Activated CD4-positive, alpha-beta T cell treated with anti-CD3 and anti-CD28 coated beads for 4 hours (primary cell): ENCODE measurements at regions not wholly inside any gene's neighbourhood (a gene's known extent, or its start where the extent isn't known, plus 50 kb on each side); places are given as distances from the start of the nearest gene placed in this dataset.

Source experiments
- DNase-seq, 2 donors: peaks; one replicate each; pipeline ENCODE4 v3.0.0-alpha.2; 2020

DNA sequence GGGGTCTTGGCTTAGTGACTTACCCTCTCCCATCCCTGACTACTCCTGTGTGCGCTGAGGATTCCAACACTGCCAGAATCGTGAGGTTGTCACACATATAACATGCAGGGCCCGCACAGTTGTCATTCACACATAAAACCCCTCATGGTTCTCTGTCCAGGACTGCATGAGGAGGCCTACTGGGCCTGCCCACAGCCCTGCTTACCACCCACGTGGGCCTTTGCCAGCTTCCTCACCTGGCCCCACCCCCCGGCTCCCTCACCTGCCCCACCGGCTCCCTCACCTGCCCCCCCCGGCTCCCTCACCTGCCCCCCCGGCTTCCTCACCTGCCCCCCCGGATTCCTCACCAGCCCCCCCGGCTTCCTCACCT lies 197.2 kb downstream of the TEX29 start:
- no peak for DNase-seq

DNA sequence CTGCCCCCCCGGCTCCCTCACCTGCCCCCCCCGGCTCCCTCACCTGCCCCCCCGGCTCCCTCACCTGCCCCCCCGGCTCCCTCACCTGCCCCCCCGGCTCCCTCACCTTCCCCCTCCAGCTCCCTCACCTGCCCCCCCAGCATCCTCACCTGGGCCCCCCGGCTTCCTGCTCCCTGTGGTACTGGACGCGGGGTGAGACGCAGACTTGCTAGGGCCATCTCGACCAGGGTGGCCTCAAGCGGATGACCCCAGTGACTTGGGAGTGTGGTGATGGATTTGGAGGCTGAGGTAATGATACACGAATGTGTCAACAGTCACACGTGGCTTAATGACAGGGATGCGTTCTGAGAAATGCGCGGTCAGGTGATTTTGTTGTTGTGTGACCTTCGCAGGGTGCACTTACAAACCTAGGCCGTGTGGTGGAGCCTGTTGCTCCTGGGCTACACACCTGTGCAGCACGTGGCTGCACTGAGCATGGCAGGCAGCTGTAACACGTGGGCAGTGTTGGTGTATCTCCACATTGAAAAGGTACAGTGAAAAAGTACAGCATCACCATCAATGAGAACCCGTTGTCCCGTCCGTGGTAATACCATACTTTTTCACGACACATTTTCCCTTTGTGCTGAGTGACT lies 197.8 kb downstream of the TEX29 start:
- DNase-seq = no peak

DNA sequence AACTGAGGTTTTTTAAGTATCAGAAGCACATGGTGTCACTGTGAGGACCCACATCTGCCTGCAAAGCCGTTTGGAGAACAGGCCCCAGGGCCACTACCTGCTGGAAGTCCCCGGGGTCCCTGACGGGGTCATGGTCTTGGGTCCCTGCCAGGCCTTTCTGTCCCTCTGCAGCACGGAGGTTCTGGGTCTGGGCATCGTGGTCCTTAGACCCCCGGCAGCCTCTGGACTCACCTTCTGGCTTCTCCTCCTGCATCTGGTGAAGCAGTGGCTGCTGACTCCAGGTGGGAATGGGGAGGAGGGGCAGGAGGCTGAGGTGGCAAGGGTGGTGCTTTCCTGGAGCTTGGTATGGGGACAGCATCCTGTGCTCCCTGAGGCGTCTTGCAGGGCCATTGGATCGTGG lies 198.6 kb downstream of the TEX29 start:
- no peak for DNase-seq

DNA sequence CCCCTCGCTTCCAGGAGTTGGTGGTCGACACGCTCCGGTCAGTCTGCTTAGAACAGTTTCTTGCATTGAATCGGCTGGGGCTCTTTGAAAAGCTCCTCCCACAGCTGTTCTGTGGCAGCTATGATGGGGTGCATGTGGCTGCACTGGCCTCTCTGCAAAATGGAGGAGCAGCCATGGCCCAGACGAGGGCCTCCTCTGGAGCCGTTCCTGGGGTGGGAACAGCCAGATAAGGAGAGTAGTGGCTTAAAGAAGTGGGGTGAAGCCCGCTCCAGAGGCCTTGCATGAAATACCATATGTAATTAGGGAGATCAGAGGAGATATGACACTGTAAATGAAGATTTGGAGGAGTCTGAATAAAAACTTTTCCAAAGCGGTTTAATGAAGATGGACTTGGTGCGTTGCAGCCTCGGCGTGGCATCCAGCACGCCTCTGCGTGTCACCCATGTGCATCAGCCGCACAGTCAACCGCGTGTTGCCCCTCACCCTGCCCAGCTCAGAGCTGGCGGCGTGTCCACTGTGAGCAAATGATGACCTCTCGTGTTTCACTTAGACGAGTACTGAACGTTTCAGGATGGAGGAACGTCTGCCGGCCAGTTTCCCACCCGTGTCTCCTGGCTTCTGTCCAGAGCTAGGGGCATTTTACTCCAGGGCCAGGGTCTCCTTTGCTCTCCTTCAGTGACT lies 199.2 kb downstream of the TEX29 start:
- DNase-seq = no peak

DNA sequence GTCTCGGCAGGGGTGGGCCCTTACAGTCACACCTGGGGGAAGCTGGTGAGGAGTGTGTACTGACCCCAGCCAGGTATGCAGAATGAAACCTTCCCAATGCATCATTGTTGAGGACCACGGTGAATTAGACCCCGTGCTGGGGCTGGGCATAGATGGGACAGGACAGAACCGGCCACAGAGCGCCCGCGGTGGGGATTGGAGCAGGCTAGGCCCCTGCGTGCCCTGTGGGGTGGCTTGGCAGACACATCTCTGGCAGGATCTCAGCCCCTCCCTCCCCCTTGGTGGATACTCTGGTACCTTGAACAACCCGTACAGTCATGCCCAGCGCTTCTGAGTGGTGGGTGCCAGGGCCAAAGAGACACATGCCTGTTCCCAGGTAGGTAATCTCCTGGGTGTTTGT lies 200.6 kb downstream of the TEX29 start:
- no peak for DNase-seq

DNA sequence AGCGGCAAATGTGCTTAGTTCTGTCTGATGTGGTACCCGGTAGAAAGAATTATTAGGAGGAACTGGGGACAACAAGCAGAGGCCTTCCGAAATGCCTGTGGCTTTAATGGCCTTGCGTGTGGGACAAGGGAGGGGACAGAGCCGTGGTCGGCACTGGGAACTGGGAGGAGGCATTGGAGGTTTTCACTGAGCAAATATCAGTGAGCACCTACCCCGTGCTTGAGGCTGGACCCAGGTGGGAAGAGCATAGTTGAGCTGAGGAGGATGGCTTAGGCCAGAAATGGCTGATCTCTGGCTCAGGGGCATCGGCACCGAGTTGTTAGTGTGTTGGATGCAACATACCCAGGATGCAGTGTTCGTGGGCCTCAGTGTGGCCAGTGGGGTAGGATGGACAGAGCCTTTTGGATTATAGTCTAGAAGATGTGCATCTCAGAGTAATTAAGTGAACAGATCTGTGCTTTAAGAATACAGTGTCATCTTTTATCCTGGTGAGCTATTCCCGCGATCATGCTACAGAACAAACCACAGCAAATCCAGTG lies 201.3 kb downstream of the TEX29 start:
- DNase-seq = no peak

DNA sequence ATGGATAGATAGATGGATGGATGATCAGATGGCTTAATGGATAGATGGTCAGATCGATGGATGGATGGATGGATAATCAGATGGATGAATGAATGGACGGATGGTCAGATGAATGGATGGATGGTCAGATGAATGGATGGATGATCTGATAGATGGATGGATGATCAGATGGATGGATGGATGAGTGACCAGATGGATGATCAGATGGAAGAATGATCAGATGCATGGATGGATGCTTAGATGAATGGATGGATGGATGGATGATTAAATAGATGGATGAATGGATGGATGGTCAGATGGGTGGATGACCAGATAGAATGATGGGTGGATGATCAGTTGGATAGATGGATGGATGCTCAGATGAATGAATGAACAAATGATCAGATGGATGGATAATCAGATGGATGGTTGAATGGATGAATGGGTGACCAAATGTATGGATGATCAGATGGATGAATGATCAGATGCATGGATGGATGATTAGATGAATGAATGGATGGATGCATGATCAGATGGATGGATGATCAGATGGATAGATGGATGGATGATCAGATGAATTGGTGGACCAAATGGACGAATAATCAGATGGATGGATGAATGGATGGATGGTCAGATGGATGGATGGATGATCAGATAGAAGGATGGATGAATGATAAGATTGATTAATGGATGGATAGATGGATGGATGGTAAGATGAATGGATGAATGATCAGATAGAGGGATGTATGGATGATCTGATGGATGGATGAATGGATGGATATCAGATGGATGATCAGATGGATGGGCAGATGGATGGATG lies 205.1 kb downstream of the TEX29 start:
- no peak for DNase-seq

DNA sequence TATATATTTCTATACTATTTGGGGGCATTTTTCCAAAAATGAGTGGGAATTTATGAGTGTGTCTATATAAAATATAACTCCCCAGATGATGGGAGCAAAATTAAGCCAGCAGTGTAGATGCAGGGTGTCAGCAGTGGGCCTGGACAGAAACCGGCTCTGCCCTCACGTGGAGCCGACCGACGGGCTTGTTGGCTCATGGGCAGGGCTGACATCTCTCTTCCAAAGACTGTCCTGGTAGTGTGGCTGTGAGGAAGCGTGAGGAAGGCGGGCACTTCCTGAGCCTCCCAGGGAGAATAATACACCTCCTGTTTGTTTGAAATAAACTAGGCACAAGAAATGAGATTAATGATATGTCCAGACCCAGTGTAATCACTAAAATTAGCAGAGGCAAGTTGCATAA lies 206.5 kb downstream of the TEX29 start:
- DNase-seq = no peak

DNA sequence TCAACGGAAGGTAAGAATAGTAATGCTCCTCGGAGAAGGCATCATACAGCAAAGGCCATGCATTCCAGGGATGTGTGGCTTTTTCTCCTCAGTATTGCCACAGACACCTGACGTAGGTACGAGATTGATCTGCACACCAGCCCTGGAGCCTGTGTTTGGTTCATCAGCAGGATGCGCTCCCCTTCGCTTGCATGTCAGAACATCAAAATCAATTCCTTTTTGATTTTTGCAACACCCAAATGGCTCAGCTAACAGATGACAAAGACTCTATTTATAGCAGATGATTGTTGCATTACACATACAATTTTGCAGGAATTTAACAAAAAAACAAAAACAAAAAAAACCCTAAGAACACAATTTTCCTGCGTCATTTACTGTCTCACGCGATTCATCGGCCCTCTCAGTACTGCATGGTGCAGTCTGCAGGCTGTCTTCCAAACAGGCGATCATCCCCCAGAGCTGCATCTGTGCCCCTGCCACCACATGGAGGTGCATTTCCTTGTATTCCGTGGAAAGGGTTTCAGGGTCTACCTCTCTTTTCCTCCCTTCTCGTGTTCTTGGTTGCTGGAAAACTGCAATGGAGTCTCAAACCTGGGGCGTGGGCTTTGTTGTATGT lies 207.3 kb downstream of the TEX29 start:
- no peak for DNase-seq

DNA sequence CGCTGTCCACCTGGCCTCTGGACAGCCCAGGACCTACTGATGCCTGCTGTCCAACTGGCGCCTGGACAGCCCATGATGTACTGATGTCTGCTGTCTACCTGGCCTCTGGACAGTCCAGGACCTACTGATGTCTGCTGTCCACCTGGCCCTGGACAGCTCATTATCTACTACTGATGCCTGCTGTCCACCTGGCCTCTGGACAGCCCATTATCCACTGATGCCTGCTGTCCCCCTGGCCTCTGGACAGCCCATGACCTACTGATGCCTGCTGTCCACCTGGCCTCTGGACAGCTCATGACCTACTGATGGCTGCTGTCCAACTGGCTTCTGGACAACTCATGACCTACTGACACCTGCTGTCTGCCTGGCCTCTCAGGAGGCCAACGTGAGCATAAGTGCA lies 208.1 kb downstream of the TEX29 start:
- DNase-seq = no peak

DNA sequence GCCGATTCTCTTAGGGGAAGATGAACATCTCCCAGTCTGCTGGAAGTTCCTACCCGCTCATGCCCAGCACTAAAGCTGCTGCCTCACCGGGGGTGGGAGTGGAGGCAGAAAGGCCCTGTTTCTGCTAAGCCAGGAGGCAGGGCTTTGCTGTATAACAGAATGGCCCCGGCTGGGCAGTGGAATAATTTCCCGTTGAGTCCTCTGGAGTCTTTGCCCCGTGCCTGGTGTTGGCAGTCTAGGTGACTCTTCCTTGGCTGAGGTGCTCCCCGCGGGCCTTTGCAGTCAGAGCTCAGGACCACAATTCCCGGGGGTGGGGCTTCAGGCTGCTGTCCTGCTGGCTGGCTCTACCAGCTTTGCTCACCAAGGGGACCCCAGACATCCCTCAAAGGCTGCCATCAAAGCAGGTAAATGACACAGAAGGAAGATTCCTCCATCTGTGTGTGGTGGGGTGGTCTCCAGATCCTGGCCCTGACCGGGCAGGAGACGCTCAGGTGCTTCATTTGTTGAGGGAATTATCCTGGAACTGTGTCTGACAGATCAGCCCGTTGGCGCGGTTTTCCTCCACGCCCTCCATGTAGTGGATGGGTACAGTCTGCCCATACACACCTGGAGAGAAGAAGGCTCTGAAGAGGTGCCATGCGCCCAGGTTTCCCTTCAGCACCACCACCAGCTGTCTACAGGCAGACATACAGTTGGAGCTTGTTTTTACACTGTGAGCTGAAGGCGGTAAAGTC lies 209.9 kb downstream of the TEX29 start:
- no peak for DNase-seq

DNA sequence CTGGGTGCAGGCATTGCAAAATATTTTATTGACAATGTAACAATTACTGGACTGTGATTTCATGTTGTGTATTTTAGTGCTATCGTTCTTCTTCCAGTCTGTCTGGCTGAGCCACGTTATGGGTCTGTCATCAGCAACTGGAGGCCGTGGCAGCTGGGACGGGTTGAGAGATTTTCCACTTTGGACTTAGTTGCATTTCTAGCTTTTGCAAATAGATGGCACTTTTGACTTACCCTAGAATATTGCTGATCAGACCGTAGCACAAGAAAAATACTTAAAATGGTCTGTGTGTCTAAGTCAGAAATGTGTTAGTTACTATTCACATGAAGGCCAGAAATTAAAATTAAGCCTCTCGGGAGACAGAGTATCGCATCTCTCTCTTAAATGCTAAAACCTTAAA lies 211.1 kb downstream of the TEX29 start:
- DNase-seq = no peak

DNA sequence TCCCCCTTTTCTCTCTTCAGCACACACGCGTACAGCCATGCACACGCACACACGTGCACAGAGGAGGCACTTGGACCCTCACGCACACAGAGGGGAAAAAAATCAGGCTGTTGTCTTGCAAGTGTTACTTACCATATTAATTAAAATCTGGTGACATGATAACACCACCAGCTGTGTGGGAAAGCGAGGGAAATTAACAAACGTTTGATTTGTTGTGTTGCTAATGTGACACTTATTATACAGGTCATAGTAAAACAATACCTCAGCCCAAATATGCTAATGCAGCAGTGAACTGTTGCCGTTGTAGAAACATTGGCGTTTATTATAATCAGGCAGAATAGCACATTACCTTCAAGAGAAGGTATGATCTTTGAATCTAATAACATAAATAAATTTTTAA lies 211.7 kb downstream of the TEX29 start:
- DNase-seq = no peak

DNA sequence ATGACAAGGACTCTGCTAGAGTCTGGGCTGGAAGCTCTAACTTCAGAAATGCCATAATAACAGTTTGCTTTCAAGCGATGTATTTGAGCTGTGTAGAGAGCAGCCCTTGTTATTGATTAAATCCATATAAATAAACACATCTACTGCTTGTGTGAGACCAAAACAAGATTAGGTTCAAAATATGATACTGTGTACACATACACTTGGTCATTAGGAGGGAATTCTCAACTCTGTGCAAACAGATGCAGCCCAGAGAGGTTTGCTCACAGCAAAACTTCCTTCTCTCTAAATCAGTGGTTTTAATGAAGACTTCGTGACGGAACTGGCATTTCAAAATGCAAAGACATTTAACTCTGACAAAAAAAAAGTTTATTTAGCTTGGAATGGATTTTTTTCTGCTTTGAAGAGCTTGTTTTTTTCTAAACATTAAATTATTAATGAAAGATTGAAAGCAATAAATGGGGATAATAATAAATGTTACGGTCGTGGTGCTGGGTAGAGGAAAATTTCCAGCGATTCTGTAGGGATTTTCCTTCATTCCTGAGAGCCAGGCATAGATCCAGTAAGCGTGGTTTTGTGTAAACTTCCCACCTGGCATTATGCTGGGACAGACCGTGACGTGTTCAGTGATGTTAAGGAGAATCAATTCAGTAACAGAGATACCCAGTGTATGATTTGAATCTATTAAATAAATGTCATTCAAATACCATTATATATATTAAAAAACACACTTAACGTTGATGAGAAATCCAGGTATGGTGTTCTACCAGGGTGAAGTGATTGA lies 213.7 kb downstream of the TEX29 start:
- no peak for DNase-seq

DNA sequence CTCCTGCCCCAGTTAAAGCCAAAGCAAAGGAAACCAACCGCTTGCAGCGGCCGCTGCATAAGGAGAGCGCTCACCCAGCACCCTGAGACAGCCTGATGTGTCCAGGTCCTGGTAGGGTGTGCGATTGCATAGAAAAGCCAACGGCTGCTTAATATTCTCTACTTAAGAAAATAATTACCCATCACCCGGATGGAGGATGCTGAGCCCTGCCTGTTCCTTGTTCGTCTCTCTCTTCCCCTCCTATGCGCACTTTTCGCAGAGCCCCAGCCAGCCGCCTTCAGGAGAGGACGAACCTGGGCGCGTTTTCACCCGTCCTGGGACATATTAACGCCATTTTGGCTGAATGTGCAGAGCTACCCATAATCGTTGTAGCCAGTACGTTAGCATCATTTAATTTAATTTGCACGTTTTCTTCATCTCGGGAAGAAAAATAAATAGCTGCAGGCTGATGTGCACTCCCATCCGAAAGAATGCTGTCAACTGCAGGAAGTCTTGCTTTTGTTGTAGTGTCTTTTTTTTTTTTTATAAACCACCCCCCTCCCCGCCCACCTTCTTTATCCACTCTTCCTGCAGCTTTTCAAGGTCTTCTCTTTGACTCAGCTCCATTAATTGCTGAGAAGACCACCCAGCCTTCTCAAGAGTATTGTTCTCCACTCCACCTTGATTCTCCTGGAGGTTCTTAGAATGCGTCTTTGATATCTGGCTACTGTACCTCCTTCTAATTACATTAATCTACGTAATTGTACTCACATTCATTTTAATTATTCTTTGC lies 214.5 kb downstream of the TEX29 start:
- DNase-seq = no peak

DNA sequence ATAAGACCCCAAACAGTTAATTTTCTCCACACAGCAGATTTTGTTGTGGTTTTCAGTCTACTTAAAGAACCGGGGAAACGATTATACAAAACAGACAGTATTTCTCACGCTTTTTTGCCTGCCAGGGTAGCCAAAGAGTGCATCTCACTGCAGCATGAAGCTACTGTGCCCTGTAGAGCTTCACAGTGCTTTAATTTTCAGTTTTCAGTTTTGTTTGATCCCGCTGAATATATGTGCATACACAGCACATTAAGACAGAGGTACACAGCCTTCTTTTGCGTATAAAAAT lies 215.0 kb downstream of the TEX29 start:
- no peak for DNase-seq

DNA sequence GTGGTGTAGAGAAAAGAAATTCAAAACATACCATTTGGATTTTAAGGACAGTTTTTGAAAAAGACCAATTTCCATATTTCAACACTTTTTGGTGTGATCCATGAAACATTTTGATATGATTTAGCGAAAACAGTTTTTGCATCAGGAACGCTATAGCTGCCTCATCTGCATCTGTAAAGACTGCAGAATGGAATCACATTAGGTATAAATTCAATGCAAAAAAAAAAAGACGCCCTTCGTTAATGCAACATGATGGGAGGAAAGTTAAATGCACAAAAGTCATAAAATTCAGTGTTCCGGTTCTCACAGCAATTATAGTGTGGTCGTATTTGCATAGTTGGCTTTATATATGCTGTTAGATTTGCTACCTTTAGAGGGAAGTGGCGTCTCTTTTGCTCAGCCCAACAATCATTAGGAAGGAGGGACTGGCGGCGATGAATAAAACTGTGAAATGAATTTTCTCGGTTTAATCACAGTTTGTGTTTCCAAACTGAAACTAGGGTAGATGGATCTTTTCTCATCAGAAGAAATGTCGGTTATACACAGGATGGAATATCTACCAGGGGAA lies 215.7 kb downstream of the TEX29 start:
- DNase-seq = no peak

DNA sequence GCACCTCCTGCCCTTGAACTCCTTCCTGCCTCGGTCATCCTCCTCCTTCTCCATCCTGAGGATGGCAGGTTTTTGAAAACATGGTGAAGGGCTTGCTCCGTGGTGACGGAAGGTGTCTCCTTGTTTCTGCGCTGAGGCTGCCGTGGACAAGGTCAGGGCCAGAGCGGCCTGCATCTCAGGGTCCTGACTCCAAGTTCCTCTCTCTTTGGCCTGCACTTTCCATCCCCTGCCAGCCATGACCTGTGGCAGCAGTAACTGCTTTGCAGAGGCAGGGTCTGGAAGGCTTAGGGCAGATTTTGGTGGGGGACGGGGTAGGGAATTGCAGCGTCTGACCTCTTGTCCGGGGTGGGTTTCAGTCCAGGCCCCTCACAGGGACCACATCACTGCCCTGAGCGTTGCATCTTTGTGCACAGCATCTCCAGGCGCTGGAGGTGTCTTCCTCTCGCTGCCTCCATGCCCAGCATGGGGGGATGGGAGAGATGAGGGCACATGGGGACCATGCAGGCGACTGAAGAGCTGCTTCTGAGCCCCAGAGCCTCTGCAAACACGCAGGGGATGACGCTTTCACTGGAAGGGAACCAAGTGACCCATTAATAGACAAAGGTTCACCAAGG lies 216.8 kb downstream of the TEX29 start:
- no peak for DNase-seq

DNA sequence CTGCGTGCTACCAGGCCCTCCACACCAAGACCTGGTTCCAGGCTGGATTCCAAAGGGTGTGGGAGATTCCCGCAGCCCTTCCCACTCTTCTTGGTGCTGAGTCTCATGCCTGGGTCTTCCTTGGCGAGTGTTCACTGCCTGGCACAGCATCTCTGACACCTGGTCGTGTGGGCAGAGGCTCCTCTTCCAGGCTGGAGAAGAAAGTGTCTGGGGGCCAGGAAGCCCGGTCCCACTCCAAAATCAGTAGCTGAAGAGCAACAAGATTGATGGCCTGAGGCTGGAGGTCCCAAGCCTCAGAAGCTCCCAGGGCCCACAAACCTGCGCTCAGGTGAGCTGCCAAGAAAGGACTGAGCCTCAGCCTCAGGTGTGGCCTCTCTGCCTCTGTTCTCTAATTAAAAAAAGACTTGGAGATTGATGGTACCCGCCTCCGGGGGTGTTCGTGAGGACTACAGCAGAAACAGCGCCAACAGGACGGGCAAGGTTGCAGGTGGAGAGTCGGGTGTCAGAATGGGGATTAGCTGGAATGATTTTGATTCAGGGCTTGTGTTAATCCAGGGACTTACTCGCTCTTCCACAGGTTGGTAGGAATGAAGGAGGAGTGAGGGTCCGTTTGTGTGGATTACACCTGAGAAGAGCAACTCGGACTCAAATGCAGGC lies 217.5 kb downstream of the TEX29 start:
- no peak for DNase-seq

DNA sequence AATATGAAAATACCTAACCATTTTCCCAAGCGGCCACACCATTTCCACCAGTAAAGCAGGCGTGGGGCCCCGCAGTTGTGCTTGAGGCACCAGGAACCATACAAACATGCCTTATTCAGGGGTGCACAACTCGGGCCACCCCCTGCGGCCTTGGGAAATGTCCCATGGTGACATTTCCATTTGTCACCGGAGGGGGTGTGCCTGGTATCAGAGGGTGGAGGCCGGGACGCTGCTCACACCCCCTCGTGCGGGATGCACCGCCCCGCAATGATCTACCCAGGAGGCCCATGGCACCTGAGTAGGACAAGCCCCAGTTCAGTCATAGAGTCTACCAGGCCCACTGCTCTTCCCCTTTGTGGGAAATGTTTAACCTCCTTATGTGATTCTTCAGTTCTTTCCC lies 218.8 kb downstream of the TEX29 start:
- no peak for DNase-seq
